Karpas-422 (cell line): ENCODE measurements at regions not wholly inside any gene's neighbourhood (a gene's known extent, or its start where the extent isn't known, plus 50 kb on each side); places are given as distances from the start of the nearest gene placed in this dataset.

ENCODE experiments used
- DNase-seq: peaks from one replicate; pipeline ENCODE4 v3.0.0-alpha.2; 2015
- H2AFZ ChIP-seq: fragments of 200-600 bp; sonication (generic); 2 replicates; pipeline ENCODE4 v1.6.1; 2014; ENCODE audit warnings: antibody characterized with exemption, low read length, mixed read lengths
- H3K27ac ChIP-seq: fragments of 200-600 bp; sonication (generic); 2 replicates; pipeline ENCODE4 v1.5.1; 2014; ENCODE audit warnings: mild to moderate bottlenecking, low read length, moderate library complexity
- H3K27me3 ChIP-seq: fragments of 200-600 bp; sonication (generic); 2 replicates; pipeline ENCODE4 v1.6.1; 2014; ENCODE audit warnings: low read length, mixed read lengths
- H3K36me3 ChIP-seq: fragments of 200-600 bp; sonication (generic); 2 replicates; pipeline ENCODE4 v1.6.1; 2014; ENCODE audit warnings: low read length, mixed read lengths; ENCODE audit not compliant: insufficient read depth
- H3K4me1 ChIP-seq: fragments of 200-600 bp; sonication (generic); 2 replicates; pipeline ENCODE4 v1.6.1; 2014; ENCODE audit warnings: mild to moderate bottlenecking, low read length, mixed read lengths
- H3K4me2 ChIP-seq: fragments of 200-600 bp; sonication (generic); 2 replicates; pipeline ENCODE4 v1.6.1; 2014; ENCODE audit warnings: low read length, low read depth, mild to moderate bottlenecking; ENCODE audit not compliant: poor library complexity, severe bottlenecking
- H3K4me3 ChIP-seq: fragments of 200-600 bp; sonication (generic); 2 replicates; pipeline ENCODE4 v1.5.1; 2014; ENCODE audit warnings: mild to moderate bottlenecking, antibody characterized with exemption, low read length, mixed read lengths
- H3K79me2 ChIP-seq: fragments of 200-600 bp; sonication (generic); 2 replicates; pipeline ENCODE4 v1.6.1; 2014; ENCODE audit warnings: mild to moderate bottlenecking, low read length, mixed read lengths
- H3K9ac ChIP-seq: fragments of 200-600 bp; sonication (generic); 2 replicates; pipeline ENCODE4 v1.6.0; 2014; ENCODE audit warnings: low read length
- H3K9me2 ChIP-seq: fragments of 200-600 bp; sonication (generic), shearing (Covaris generic); replicated peaks from 2 replicates; pipeline ENCODE4 v1.6.0; 2014; ENCODE audit warnings: mild to moderate bottlenecking, low read length, moderate library complexity; ENCODE audit not compliant: insufficient read depth
- H3K9me3 ChIP-seq: fragments of 300-700, 200-600 bp; sonication (generic); 2 replicates; pipeline ENCODE4 v1.6.1; 2014; ENCODE audit warnings: low read length, mixed read lengths
- H4K20me1 ChIP-seq: fragments of 200-600 bp; sonication (generic); 2 replicates; pipeline ENCODE4 v1.6.1; 2014; ENCODE audit warnings: mild to moderate bottlenecking, antibody characterized with exemption, low read length, low read depth; ENCODE audit not compliant: insufficient read depth

DNA sequence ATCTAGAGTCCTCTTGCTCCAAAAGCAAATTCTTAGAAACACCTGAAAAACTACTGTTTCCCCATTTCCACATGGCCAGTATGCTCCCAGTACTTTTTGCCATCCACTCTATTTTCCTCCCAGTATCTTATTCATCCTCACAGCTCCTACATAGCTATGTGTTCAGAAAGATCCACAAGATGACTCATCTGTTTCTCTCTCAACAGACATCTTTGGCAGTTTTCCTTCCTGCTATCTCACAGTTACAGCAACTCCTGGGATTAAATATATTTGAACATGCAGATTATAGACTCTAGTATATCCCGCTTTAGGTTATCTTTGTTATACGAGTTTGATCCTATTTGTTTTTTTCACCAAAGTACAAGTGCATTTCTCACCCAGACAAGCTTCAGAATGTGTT, 675.6 kb upstream of the POT1 start:
- no peak overlapping the region for H3K27ac ChIP-seq
- no peaks in the 10 kb centered on the region for H3K36me3 ChIP-seq
- peaks cover 20% of the 10 kb centered on the region for H3K9me3 ChIP-seq
- H3K9ac ChIP-seq = no peak overlapping the region
- no peaks in the 10 kb centered on the region for H3K9me2 ChIP-seq
- no peak for DNase-seq
- H2AFZ ChIP-seq = no peak overlapping the region
- no peaks in the 10 kb centered on the region for H3K79me2 ChIP-seq
- H3K4me2 ChIP-seq = no peak overlapping the region
- no peaks in the 10 kb centered on the region for H3K4me1 ChIP-seq
- H3K4me3 ChIP-seq = no peak overlapping the region
- no peaks in the 10 kb centered on the region for H4K20me1 ChIP-seq
- H3K27me3 ChIP-seq = no peaks in the 10 kb centered on the region

- Histone ChIP-seq H3K79me2 (no peaks in the 10 kb centered on the region), H3K4me3 (no peak overlapping the region), H3K9ac (no peak overlapping the region), H4K20me1 (no peaks in the 10 kb centered on the region), H3K9me2 (no peaks in the 10 kb centered on the region), H3K9me3 (peaks cover 17% of the 10 kb centered on the region), H3K36me3 (no peaks in the 10 kb centered on the region), H2AFZ (no peak overlapping the region), H3K27me3 (no peaks in the 10 kb centered on the region), H3K4me2 (no peak overlapping the region), H3K27ac (no peak overlapping the region), H3K4me1 (no peaks in the 10 kb centered on the region)
- DNase-seq = no peak
Measured at GRCh38 chr7:125602441-125602840, 672.8 kb upstream of the POT1 start.

GRCh38 chr7:125599387-125599786, 669.8 kb upstream of the POT1 start:
- H3K4me3 ChIP-seq = no peak overlapping the region
- no peaks in the 10 kb centered on the region for H4K20me1 ChIP-seq
- no peak for DNase-seq
- H3K9ac ChIP-seq = no peak overlapping the region
- H3K9me2 ChIP-seq = no peaks in the 10 kb centered on the region
- no peak overlapping the region for H2AFZ ChIP-seq
- H3K4me1 ChIP-seq = no peaks in the 10 kb centered on the region
- no peaks in the 10 kb centered on the region for H3K79me2 ChIP-seq
- no peaks in the 10 kb centered on the region for H3K36me3 ChIP-seq
- no peak overlapping the region for H3K27ac ChIP-seq
- peaks cover 17% of the 10 kb centered on the region for H3K9me3 ChIP-seq
- no peak overlapping the region for H3K4me2 ChIP-seq
- no peaks in the 10 kb centered on the region for H3K27me3 ChIP-seq

GRCh38 chr7:125592331-125592730, 662.7 kb upstream of the POT1 start:
- H3K4me3 ChIP-seq = no peak overlapping the region
- no peaks in the 10 kb centered on the region for H3K79me2 ChIP-seq
- no peak overlapping the region for H3K9ac ChIP-seq
- DNase-seq = no peak
- H4K20me1 ChIP-seq = no peaks in the 10 kb centered on the region
- no peak overlapping the region for H2AFZ ChIP-seq
- no peak overlapping the region for H3K27ac ChIP-seq
- no peaks in the 10 kb centered on the region for H3K9me2 ChIP-seq
- no peaks in the 10 kb centered on the region for H3K4me1 ChIP-seq
- peaks cover 22% of the 10 kb centered on the region for H3K9me3 ChIP-seq
- H3K27me3 ChIP-seq = no peaks in the 10 kb centered on the region
- no peak overlapping the region for H3K4me2 ChIP-seq
- H3K36me3 ChIP-seq = no peaks in the 10 kb centered on the region

DNA sequence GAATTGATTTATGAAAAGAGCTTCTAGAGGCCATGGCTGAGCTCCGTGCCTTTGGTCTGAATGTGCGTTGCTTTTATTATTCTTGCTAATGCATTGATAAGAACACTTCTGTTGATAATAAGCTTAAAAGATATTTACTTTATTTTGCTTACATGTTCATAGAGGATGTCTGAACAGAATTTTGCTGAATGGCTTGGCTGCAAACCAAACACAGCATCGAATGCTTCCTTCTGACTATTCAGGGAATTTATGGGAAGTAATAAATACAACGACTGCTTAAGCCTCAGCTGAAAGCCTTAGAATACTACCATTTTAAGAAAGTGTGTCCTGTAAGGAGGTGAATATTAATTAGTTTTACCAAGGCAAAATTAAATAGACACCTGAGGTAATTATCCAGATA, 643.5 kb upstream of the POT1 start:
- Histone ChIP-seq H3K27ac (no peak overlapping the region), H3K4me1 (no peaks in the 10 kb centered on the region), H2AFZ (no peak overlapping the region), H3K9me2 (no peaks in the 10 kb centered on the region), H3K36me3 (no peaks in the 10 kb centered on the region), H3K79me2 (no peaks in the 10 kb centered on the region), H4K20me1 (no peaks in the 10 kb centered on the region), H3K4me3 (no peak overlapping the region), H3K27me3 (no peaks in the 10 kb centered on the region), H3K4me2 (no peak overlapping the region), H3K9ac (no peak overlapping the region), H3K9me3 (peaks cover 16% of the 10 kb centered on the region; the same call in 1 of the 2 replicates)
- no peak for DNase-seq

DNA sequence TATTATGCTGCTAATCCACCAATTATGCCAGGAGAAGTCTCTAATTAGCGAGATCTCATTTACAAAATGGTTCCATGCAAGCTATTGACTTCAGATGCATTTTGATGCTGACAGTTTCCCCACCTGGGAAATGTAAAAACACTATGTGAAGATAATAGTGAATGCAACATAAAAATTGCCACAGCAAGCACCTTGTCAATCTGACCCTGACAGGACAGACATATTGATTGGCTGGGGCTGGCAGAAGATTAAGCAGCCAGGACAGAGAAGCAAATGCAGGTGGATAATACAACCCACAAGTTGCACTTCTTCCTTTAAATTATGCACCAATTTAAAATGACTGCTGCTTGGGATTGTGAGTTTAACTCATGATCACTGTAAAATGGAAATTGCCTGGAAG, 642.8 kb upstream of the POT1 start:
- Histone ChIP-seq H3K27me3 (no peaks in the 10 kb centered on the region), H3K4me2 (no peak overlapping the region), H3K4me1 (no peaks in the 10 kb centered on the region), H3K79me2 (no peaks in the 10 kb centered on the region), H3K4me3 (no peak overlapping the region), H3K27ac (no peak overlapping the region), H3K9me2 (no peaks in the 10 kb centered on the region), H3K9ac (no peak overlapping the region), H2AFZ (no peak overlapping the region), H4K20me1 (no peaks in the 10 kb centered on the region), H3K36me3 (no peaks in the 10 kb centered on the region), H3K9me3 (peaks cover 16% of the 10 kb centered on the region; the same call in 1 of the 2 replicates)
- DNase-seq = no peak

DNA sequence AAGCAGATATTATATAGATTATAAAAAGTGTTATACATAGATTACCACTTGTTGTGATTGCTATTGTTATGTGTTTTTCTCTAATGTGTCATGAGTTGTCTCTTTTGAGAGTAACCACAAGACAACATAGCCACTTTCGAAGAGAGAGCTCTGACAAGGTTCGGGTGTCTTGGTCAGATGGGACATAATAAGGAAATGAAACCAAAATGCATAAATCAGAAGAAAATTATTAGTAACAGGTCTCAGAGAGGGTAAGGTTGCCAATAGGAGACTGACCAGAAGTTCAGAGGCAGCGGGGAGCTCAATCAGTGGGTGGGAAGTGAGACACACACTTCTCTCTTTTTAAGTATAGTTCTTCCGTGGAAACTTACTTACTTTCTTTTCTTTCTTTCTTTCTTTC, 639.2 kb upstream of the POT1 start:
- H3K36me3 ChIP-seq = no peaks in the 10 kb centered on the region
- DNase-seq = no peak
- no peak overlapping the region for H2AFZ ChIP-seq
- no peaks in the 10 kb centered on the region for H3K9me2 ChIP-seq
- no peak overlapping the region for H3K27ac ChIP-seq
- peaks cover 13% of the 10 kb centered on the region; the same call in 1 of the 2 replicates for H3K9me3 ChIP-seq
- H3K79me2 ChIP-seq = no peaks in the 10 kb centered on the region
- H3K4me1 ChIP-seq = no peaks in the 10 kb centered on the region
- H3K27me3 ChIP-seq = no peaks in the 10 kb centered on the region
- no peaks in the 10 kb centered on the region for H4K20me1 ChIP-seq
- no peak overlapping the region for H3K9ac ChIP-seq
- H3K4me2 ChIP-seq = no peak overlapping the region
- no peak overlapping the region for H3K4me3 ChIP-seq

DNA sequence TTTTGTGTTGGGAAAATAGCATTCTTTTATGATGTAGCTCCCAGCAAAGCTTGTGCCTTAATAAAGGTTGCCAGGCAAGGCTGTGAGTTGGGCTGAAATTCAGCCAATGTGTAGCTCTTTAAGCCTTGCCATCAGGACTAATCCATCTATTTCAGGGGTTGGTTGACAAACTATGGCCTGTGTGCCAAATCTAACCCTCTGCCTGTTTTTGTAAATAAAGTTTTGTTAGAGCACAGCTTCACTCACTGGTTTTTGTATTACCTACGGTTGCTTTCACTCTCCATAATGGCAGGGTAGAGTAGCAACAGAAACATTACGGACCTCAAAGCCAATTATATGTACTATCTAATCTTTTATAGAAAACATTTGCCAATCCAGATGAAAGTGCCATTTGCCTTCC, 638.1 kb upstream of the POT1 start:
- H2AFZ ChIP-seq = no peak overlapping the region
- H3K9ac ChIP-seq = no peak overlapping the region
- no peaks in the 10 kb centered on the region for H3K9me2 ChIP-seq
- no peaks in the 10 kb centered on the region for H3K4me1 ChIP-seq
- H3K4me3 ChIP-seq = no peak overlapping the region
- no peak overlapping the region for H3K4me2 ChIP-seq
- DNase-seq = no peak
- peaks cover 12% of the 10 kb centered on the region; the same call in 1 of the 2 replicates for H3K9me3 ChIP-seq
- no peaks in the 10 kb centered on the region for H3K36me3 ChIP-seq
- no peaks in the 10 kb centered on the region for H3K27me3 ChIP-seq
- no peak overlapping the region for H3K27ac ChIP-seq
- H4K20me1 ChIP-seq = no peaks in the 10 kb centered on the region
- H3K79me2 ChIP-seq = no peaks in the 10 kb centered on the region

DNA sequence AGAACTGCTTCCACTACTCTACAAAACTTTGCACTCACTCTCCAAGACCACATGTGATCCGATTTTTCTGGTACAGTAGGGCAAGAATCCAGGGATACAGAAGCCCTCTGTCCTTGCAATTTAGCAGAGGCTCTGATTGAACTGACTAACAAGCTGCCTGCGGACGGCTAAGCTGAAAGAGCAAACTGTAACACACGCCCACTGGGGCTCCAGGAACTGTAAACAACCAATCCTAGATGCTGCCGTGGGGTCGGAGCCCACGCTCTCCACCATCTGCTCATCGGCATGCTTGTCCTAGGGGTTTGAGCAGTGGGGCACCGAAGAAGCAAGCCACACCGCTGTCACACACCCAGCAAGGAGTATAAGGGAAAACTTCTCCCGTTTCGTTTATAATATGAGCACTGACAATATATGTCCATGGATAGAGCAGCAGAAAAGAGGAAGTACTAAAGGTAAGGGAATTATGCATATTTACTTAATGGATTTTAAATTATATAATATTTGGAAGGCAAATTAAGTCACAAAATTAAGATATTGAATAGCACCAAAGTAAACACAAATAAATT, 634.4 kb upstream of the POT1 start:
- H3K36me3 ChIP-seq = no peaks in the 10 kb centered on the region
- no peak for DNase-seq
- H2AFZ ChIP-seq = no peak overlapping the region

More for the DNA sequence above, 634.4 kb upstream of the POT1 start:
- no peak overlapping the region for H3K9ac ChIP-seq
- no peaks in the 10 kb centered on the region for H4K20me1 ChIP-seq
- no peaks in the 10 kb centered on the region for H3K79me2 ChIP-seq
- no peaks in the 10 kb centered on the region for H3K9me2 ChIP-seq
- no peak overlapping the region for H3K4me2 ChIP-seq
- H3K9me3 ChIP-seq = peaks cover 15% of the 10 kb centered on the region
- H3K27ac ChIP-seq = no peak overlapping the region
- no peaks in the 10 kb centered on the region for H3K27me3 ChIP-seq
- H3K4me1 ChIP-seq = no peaks in the 10 kb centered on the region
- no peak overlapping the region for H3K4me3 ChIP-seq
